Heart right ventricle (tissue), 16 donors: ENCODE measurements at regions not wholly inside any gene's neighbourhood (a gene's known extent, or its start where the extent isn't known, plus 50 kb on each side); places are given as distances from the start of the nearest gene placed in this dataset.

ENCODE experiments used
- ATAC-seq, 8 donors: fragments of 200-7000 bp; cut with Tn5 transposase; one replicate each; pipeline ENCODE4 v1.9.1; 2020; ENCODE audit warnings: mild to moderate bottlenecking in 8 of 8, moderate library complexity in 8 of 8, moderate number of reproducible peaks in 1 of 8
- DNase-seq, 2 donors: peaks; one replicate each; pipeline ENCODE4 v3.0.0-alpha.2; 2020
- H3K27ac ChIP-seq, 10 donors: fragments of 200-600 bp; sonication (generic) in 2 of 10; one replicate each; pipeline versions ENCODE4 v1.5.0 to v1.8.0; 2020 to 2022; ENCODE audit warnings: mild to moderate bottlenecking in 3 of 10
- H3K27me3 ChIP-seq, 7 donors: fragments of 200-600 bp; one replicate each; pipeline ENCODE4 v1.8.0; 2021 to 2022; ENCODE audit warnings: mild to moderate bottlenecking in 2 of 7
- H3K36me3 ChIP-seq, 9 donors: fragments of 200-600 bp; sonication (generic) in 1 of 9; one replicate each; pipeline versions ENCODE4 v1.5.0 to v1.8.0; 2020 to 2022; ENCODE audit warnings: mild to moderate bottlenecking in 2 of 9
- H3K4me1 ChIP-seq, 9 donors: fragments of 200-600 bp; sonication (generic) in 1 of 9; one replicate each; pipeline versions ENCODE4 v1.5.0 to v1.8.0; 2020 to 2022; ENCODE audit warnings: mild to moderate bottlenecking in 4 of 9
- H3K4me3 ChIP-seq, 10 donors: fragments of 200-600 bp; sonication (generic) in 2 of 10; one replicate each; pipeline versions ENCODE4 v1.5.0 to v1.8.0; 2020 to 2022; ENCODE audit warnings: mild to moderate bottlenecking in 7 of 10, moderate library complexity in 2 of 10
- H3K9me3 ChIP-seq, 11 donors: fragments of 200-600 bp in 10 of 11; sonication (generic) in 2 of 11; one replicate each; pipeline versions ENCODE4 v1.5.0 to v1.8.0; 2013 to 2022; ENCODE audit warnings: mild to moderate bottlenecking in 2 of 11, control low read depth in 1 of 11, moderate library complexity in 1 of 11
- WGBS, 2 donors: extraction: QIAGEN DNeasy Blood & Tissue Kit; methylation state at CpG; one replicate each; pipeline ENCODE4 v1.1.7; 2013; ENCODE audit warnings: inconsistent platforms in 1 of 2; 5-methylcytosine and 5-hydroxymethylcytosine counted together
- intact Hi-C, 10 donors: fragments of 100-400 bp; cut with DNase I; formaldehyde crosslinking; loops; one replicate each; pipeline versions ENCODE4 v1.11.1 to v1.14.2; 2022
- TF ChIP-seq, protein P1 (sequence below), 9 donors: fragments of 200-600 bp; sonication (generic) in 2 of 9; IDR thresholded peaks; one replicate each; pipeline versions ENCODE4 v1.5.0 to v1.8.0; 2021 to 2022; ENCODE audit warnings: antibody characterized with exemption in 9 of 9, mild to moderate bottlenecking in 5 of 9, moderate library complexity in 1 of 9
- donor health status: Arrhythmogenic right ventricular cardiomyopathy.
- donor health status: ischemic (EF 13 %, LVEDD 7.1; RV severe dilation, severe dysfunction).
- donor health status: healthy with polysubstance abuse.
- donor health status: DM: no; HTN: yes; CAD: no.
- donor health status: DM: no; HTN: no; CAD: no.
- donor health status: ischemic (EF 25% LVEDD 6.9; RV normal size, moderate dysfunction).
- donor health status: ischemic (EF 25% LVEDD 5.7; RV mildly dilated, moderate dysfunction).
- donor health status: healthy.
- donor health status: DM: yes; HTN: yes; CAD: no.
- donor health status: Ischemic cardiomyopathy.
- donor health status: ischemic (EF 35%, LVEDD 5.7; RV mildly dilated, moderate dysfunction).
- donor health status: nonischemic (EF 11% LVEDD 7.7; RV severe dilation, severe dysfunction).
- donor health status: DM: yes; HTN: yes; CAD: no.
- donor health status: PGD.
- donor health status: ischemic (EF 29% LVEDD 5.4; RV normal size, mild dysfunction).
- donor health status: nonischemic (EF 23%, LVEDD 6.1; RV moderate dilation, normal function).

DNA sequence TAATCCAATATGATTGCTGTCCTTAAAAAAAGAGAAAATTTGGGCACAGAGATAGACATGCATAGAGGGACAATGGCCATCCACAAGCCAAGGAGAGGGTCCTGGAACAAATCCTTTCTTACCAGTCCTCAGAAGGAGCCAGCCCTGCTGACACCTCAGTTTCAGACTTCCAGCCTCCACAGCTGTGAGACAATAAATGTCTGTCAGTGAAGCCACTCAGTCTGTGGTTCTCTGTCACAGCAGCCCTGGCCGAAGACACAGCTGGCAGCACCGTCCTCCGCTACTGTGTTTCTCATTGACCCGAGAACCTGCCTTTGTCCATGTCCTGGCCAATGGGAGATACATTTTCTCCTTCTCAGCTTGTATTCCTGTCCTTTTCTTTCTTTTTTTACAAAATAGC lies 207.9 kb downstream of the TM9SF2 start:
- Histone ChIP-seq H3K36me3 (no peaks in the 10 kb centered on the region), H3K27me3 (no peaks in the 10 kb centered on the region), H3K4me1 (no peaks in the 10 kb centered on the region), H3K27ac (no peak overlapping the region), H3K4me3 (no peak overlapping the region), H3K9me3 (no peaks in the 10 kb centered on the region)
- 85 to 87% methylated on average over 4 of the region's 4 CpGs for WGBS, 2 donors
- no peak for ATAC-seq
- intact Hi-C loops, result no loop called here
- TF ChIP-seq, protein P1, sequence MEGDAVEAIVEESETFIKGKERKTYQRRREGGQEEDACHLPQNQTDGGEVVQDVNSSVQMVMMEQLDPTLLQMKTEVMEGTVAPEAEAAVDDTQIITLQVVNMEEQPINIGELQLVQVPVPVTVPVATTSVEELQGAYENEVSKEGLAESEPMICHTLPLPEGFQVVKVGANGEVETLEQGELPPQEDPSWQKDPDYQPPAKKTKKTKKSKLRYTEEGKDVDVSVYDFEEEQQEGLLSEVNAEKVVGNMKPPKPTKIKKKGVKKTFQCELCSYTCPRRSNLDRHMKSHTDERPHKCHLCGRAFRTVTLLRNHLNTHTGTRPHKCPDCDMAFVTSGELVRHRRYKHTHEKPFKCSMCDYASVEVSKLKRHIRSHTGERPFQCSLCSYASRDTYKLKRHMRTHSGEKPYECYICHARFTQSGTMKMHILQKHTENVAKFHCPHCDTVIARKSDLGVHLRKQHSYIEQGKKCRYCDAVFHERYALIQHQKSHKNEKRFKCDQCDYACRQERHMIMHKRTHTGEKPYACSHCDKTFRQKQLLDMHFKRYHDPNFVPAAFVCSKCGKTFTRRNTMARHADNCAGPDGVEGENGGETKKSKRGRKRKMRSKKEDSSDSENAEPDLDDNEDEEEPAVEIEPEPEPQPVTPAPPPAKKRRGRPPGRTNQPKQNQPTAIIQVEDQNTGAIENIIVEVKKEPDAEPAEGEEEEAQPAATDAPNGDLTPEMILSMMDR (IDR thresholded peaks at IDR 0.05), result no peak
- DNase-seq, result no peak

DNA sequence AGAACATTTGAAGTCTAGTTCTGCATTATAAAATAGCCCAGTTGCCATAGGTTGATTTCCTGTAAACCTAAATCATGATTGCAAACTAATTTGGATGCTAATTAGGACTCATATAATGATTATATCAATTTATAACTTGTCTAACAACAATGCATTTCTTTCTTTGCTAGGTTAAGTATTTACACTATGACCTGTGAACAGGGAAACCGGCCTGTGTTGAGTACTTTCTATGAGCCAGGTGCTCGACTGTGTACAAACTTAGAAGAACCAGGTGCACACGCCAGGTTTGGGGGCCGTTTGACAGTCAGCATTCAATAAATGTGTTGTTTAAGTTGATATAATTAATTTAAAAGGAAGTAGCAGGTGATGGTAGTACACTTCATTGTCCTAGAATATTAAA lies 203.1 kb downstream of the TM9SF2 start:
- TF ChIP-seq, protein P1 (IDR thresholded peaks at IDR 0.05), result no peak
- no peak for DNase-seq
- intact Hi-C loops, result no loop called here
- no peaks in the 10 kb centered on the region for H3K27me3 ChIP-seq
- no peak overlapping the region for H3K4me3 ChIP-seq
- no peaks in the 10 kb centered on the region for H3K36me3 ChIP-seq
- WGBS, 2 donors, result 80 to 83% methylated on average over 4 of the region's 4 CpGs
- H3K9me3 ChIP-seq, result no peaks in the 10 kb centered on the region
- H3K27ac ChIP-seq, result no peak overlapping the region
- ATAC-seq, result no peak
- no peaks in the 10 kb centered on the region for H3K4me1 ChIP-seq

DNA sequence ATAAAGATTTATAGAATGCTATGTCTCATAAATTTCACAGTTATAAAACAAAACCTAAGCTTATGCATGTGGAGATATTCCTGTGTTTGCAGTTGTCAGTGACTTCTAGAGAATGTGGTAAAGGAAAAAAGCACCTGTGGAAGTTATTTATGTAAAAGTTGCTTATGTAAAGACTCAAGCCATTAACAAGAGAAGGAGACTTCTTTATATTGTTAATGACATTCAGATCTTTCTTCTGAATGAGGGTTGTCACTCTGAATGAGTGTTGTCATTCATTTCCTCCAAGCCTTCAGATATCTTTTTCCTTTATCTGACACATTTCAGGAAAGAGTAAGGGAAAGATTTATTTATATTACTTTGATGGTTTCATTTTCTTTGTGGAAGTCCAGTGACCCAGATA lies 202.6 kb downstream of the TM9SF2 start:
- DNase-seq, result no peak
- Histone ChIP-seq H3K4me1 (no peaks in the 10 kb centered on the region), H3K36me3 (no peaks in the 10 kb centered on the region), H3K27ac (no peak overlapping the region), H3K4me3 (no peak overlapping the region), H3K27me3 (no peaks in the 10 kb centered on the region), H3K9me3 (no peaks in the 10 kb centered on the region)
- TF ChIP-seq, protein P1 (IDR thresholded peaks at IDR 0.05), result no peak
- intact Hi-C loops, result no loop called here
- no peak for ATAC-seq

GRCh38 chr13:99702687-99703319 lies 201.5 kb downstream of the TM9SF2 start:
- H3K9me3 ChIP-seq, result no peaks in the 10 kb centered on the region
- no peaks in the 10 kb centered on the region for H3K27me3 ChIP-seq
- ATAC-seq, result no peak
- no peak for DNase-seq
- TF ChIP-seq, protein P1 (IDR thresholded peaks at IDR 0.05), result no peak
- intact Hi-C loops, result no loop called here
- H3K36me3 ChIP-seq, result no peaks in the 10 kb centered on the region
- 76 to 79% methylated on average over 9 of the region's 9 CpGs for WGBS, 2 donors
- no peaks in the 10 kb centered on the region for H3K4me1 ChIP-seq
- no peak overlapping the region for H3K27ac ChIP-seq
- H3K4me3 ChIP-seq, result no peak overlapping the region
